WTC11 (cell line): ENCODE measurements at regions not wholly inside any gene's neighbourhood (a gene's known extent, or its start where the extent isn't known, plus 50 kb on each side); places are given as distances from the start of the nearest gene placed in this dataset.

Experiments
- CTCF ChIP-seq: fragments of 200-600 bp; IDR thresholded peaks from 2 replicates; pipeline ENCODE4 v1.8.0; 2022; ENCODE audit warnings: antibody characterized with exemption
- NR2C2 ChIP-seq: sonication (generic); formaldehyde crosslinking; IDR thresholded peaks from 2 replicates; pipeline ENCODE4 v1.8.0; 2022; ENCODE audit warnings: mild to moderate bottlenecking, missing genetic modification reagents
- SP1 ChIP-seq: sonication (generic); formaldehyde crosslinking; conservative IDR thresholded peaks from 2 replicates; pipeline ENCODE4 v1.8.1; 2022; ENCODE audit warnings: missing genetic modification reagents

- TF ChIP-seq SP1 (CRISPR knock-in tag) (no peak), CTCF (no peak), NR2C2 (no peak)
Measured at GRCh38 chr6:9634776-9635175, 780.1 kb downstream of the TFAP2A start.
